GM18868 (cell line): ENCODE measurements at regions not wholly inside any gene's neighbourhood (a gene's known extent, or its start where the extent isn't known, plus 50 kb on each side); places are given as distances from the start of the nearest gene placed in this dataset.

Experiments
- ATAC-seq: cut with Tn5 transposase; IDR thresholded peaks from one replicate; pipeline ENCODE4 v1.9.1; 2021; ENCODE audit warnings: mild to moderate bottlenecking, moderate library complexity; ENCODE audit not compliant: unreplicated experiment

- no peak for ATAC-seq
Observed at GRCh38 chr11:28773606-28774005, 665.4 kb downstream of the METTL15 start.

- ATAC-seq, result no peak
Observed at GRCh38 chr11:28770806-28771205, 662.6 kb downstream of the METTL15 start.

GRCh38 chr11:28767574-28767973 is 659.4 kb downstream of the METTL15 start:
- no peak for ATAC-seq

- ATAC-seq, result no peak
Observed at GRCh38 chr11:28763876-28764275, 655.7 kb downstream of the METTL15 start.

GRCh38 chr11:28763151-28763550 is 655.0 kb downstream of the METTL15 start:
- ATAC-seq, result no peak

- no peak for ATAC-seq
Observed at GRCh38 chr11:28760676-28761390, 652.6 kb downstream of the METTL15 start.

- no peak for ATAC-seq
Observed at GRCh38 chr11:28759311-28759710, 651.1 kb downstream of the METTL15 start.

GRCh38 chr11:28757725-28758515 is 649.7 kb downstream of the METTL15 start:
- no peak for ATAC-seq

- no peak for ATAC-seq
Observed at GRCh38 chr11:28756977-28757376, 648.8 kb downstream of the METTL15 start.

GRCh38 chr11:28743061-28743550 is 634.9 kb downstream of the METTL15 start:
- no peak for ATAC-seq

GRCh38 chr11:28739489-28740280 is 631.5 kb downstream of the METTL15 start:
- ATAC-seq, result no peak

- no peak for ATAC-seq
Observed at GRCh38 chr11:28738549-28738948, 630.4 kb downstream of the METTL15 start.

GRCh38 chr11:28736256-28736655 is 628.1 kb downstream of the METTL15 start:
- ATAC-seq, result no peak

- ATAC-seq, result no peak
Observed at GRCh38 chr11:28735511-28735910, 627.3 kb downstream of the METTL15 start.

- no peak for ATAC-seq
Observed at GRCh38 chr11:28730889-28731288, 622.7 kb downstream of the METTL15 start.

GRCh38 chr11:28730336-28730735 is 622.1 kb downstream of the METTL15 start:
- ATAC-seq, result no peak

- no peak for ATAC-seq
Observed at GRCh38 chr11:28729339-28729738, 621.2 kb downstream of the METTL15 start.

GRCh38 chr11:28728666-28729065 is 620.5 kb downstream of the METTL15 start:
- no peak for ATAC-seq

- ATAC-seq, result no peak
Observed at GRCh38 chr11:28727254-28727653, 619.1 kb downstream of the METTL15 start.

GRCh38 chr11:28726432-28726831 is 618.2 kb downstream of the METTL15 start:
- ATAC-seq, result no peak

GRCh38 chr11:28715726-28716125 is 607.5 kb downstream of the METTL15 start:
- no peak for ATAC-seq
